H1 (cell line): ENCODE measurements at regions not wholly inside any gene's neighbourhood (a gene's known extent, or its start where the extent isn't known, plus 50 kb on each side); places are given as distances from the start of the nearest gene placed in this dataset.

Experiments
- CTCF ChIA-PET: fragments of 300-600 bp; sonication (Branson Sonifier 250); formaldehyde crosslinking; loops from one replicate; lab custom pipeline; 2021; ENCODE audit not compliant: partially characterized antibody; lab: Charles Lee
- POLR2A ChIA-PET: fragments of 300-600 bp; sonication (Branson Sonifier 250); formaldehyde crosslinking; loops from one replicate; lab custom pipeline; 2021; ENCODE audit warnings: inconsistent platforms; ENCODE audit not compliant: partially characterized antibody; lab: Charles Lee
- DNase-seq, 2 experiments: peaks; one replicate each; pipeline versions ENCODE4 v3.0.0 to v3.0.0-alpha.2; 2010 to 2022; ENCODE audit warnings: low spot score in 2 of 2, low read depth in 1 of 2, mixed read lengths in 1 of 2
- FAIRE-seq: peaks from 2 replicates; lab custom pipeline; 2011; peaks lifted over from hg19 to GRCh38; lab: Jason Lieb, UNC
- H2AFZ ChIP-seq: 2 replicates; pipeline ENCODE4 v1.8.1; 2012; ENCODE audit warnings: low read length, inconsistent platforms
- H2AK5ac ChIP-seq: 2 replicates; pipeline ENCODE4 v1.6.1; 2013; ENCODE audit warnings: low read depth, low read length
- H2BK120ac ChIP-seq: replicated peaks from 2 replicates; pipeline ENCODE3; 2013; ENCODE audit warnings: low read depth, low read length, inconsistent platforms
- H2BK12ac ChIP-seq: 2 replicates; pipeline ENCODE4 v1.6.1; 2013; ENCODE audit warnings: low read depth, low read length
- H2BK15ac ChIP-seq: 2 replicates; pipeline ENCODE4 v1.6.1; 2013; ENCODE audit warnings: low read length
- H2BK20ac ChIP-seq: 2 replicates; pipeline ENCODE4 v1.6.1; 2013; ENCODE audit warnings: low read length
- H2BK5ac ChIP-seq: 2 replicates; pipeline ENCODE4 v1.6.1; 2013; ENCODE audit warnings: low read depth, low read length
- H3K14ac ChIP-seq: 2 replicates; pipeline ENCODE4 v1.6.1; 2013; ENCODE audit warnings: inconsistent platforms; ENCODE audit not compliant: insufficient read length
- H3K18ac ChIP-seq: 2 replicates; pipeline ENCODE4 v1.6.1; 2013; ENCODE audit warnings: low read length; ENCODE audit errors: extremely low read depth
- H3K23ac ChIP-seq: 2 replicates; pipeline ENCODE4 v1.6.1; 2013; ENCODE audit warnings: inconsistent platforms; ENCODE audit not compliant: insufficient read length
- H3K23me2 ChIP-seq: 2 replicates; pipeline ENCODE4 v1.6.1; 2013; ENCODE audit warnings: low read depth, low read length
- H3K27ac ChIP-seq: 2 replicates; pipeline ENCODE4 v1.6.1; 2011; ENCODE audit warnings: low read depth, low read length, inconsistent platforms
- H3K27me3 ChIP-seq, 4 experiments: replicated peaks in 1 of 4; 1 replicate in 1 of 4; 2 replicates in 3 of 4; pipeline versions ENCODE4 v1.6.1 to v1.8.1; 2011 to 2013; ENCODE audit warnings: low read length in 3 of 4, mild to moderate bottlenecking in 3 of 4, inconsistent platforms in 2 of 4, mixed read lengths in 2 of 4, moderate library complexity in 1 of 4; ENCODE audit not compliant: control insufficient read depth in 3 of 4, insufficient read depth in 3 of 4; ENCODE audit errors: extremely low read depth in 1 of 4
- H3K36me3 ChIP-seq, 4 experiments: 2 replicates each; pipeline versions ENCODE4 v1.6.1 to v1.8.1; 2011 to 2013; ENCODE audit warnings: mild to moderate bottlenecking in 4 of 4, low read length in 3 of 4, moderate library complexity in 2 of 4, control low read depth in 1 of 4, inconsistent platforms in 1 of 4; ENCODE audit not compliant: insufficient read depth in 4 of 4, control insufficient read depth in 2 of 4
- H3K4ac ChIP-seq: replicated peaks from 2 replicates; pipeline ENCODE3; 2013; ENCODE audit warnings: low read length, low read depth, mixed read lengths, inconsistent platforms; ENCODE audit not compliant: insufficient read length
- H3K4me1 ChIP-seq, 4 experiments: replicated peaks in 1 of 4; 1 replicate in 1 of 4; 2 replicates in 3 of 4; pipeline versions ENCODE4 v1.6.1 to v1.8.1; 2011 to 2013; ENCODE audit warnings: low read length in 3 of 4, inconsistent platforms in 2 of 4, mixed read lengths in 1 of 4; ENCODE audit not compliant: insufficient read depth in 4 of 4, control insufficient read depth in 3 of 4
- H3K4me2 ChIP-seq, 2 experiments: 2 replicates each; pipeline versions ENCODE4 v1.6.1 to v1.8.1; 2011 to 2013; ENCODE audit warnings: low read depth in 2 of 2, low read length in 2 of 2, control low read depth in 1 of 2, inconsistent platforms in 1 of 2, mild to moderate bottlenecking in 1 of 2; ENCODE audit not compliant: insufficient read depth in 1 of 2
- H3K4me3 ChIP-seq, 4 experiments: fragments of 200-600, 300-600 bp in 1 of 4; sonication (generic), shearing (Covaris generic), sonication (Bioruptor Twin) in 1 of 4; 2 replicates each; pipeline versions ENCODE4 v1.5.1 to v1.8.1; 2011 to 2016; ENCODE audit warnings: low read length in 4 of 4, low read depth in 3 of 4, control low read depth in 2 of 4, inconsistent platforms in 2 of 4, mild to moderate bottlenecking in 2 of 4, mixed read lengths in 1 of 4, moderate library complexity in 1 of 4; ENCODE audit not compliant: insufficient read depth in 2 of 4; ENCODE audit errors: extremely low read depth in 1 of 4
- H3K56ac ChIP-seq: replicated peaks from 2 replicates; pipeline ENCODE3; 2013; ENCODE audit warnings: low read depth, mild to moderate bottlenecking, mixed read lengths, low read length, inconsistent platforms; ENCODE audit not compliant: insufficient read length
- H3K79me1 ChIP-seq: 2 replicates; pipeline ENCODE4 v1.6.1; 2013; ENCODE audit warnings: low read depth, low read length, control low read depth
- H3K79me2 ChIP-seq, 2 experiments: 2 replicates each; pipeline versions ENCODE4 v1.6.1 to v1.8.1; 2012 to 2013; ENCODE audit warnings: low read length in 2 of 2, mild to moderate bottlenecking in 2 of 2, inconsistent platforms in 1 of 2; ENCODE audit not compliant: insufficient read depth in 2 of 2, control insufficient read depth in 1 of 2
- H3K9ac ChIP-seq, 4 experiments: replicated peaks in 1 of 4; 1 replicate in 1 of 4; 2 replicates in 3 of 4; pipeline versions ENCODE4 v1.6.1 to v1.8.1; 2011 to 2013; ENCODE audit warnings: low read depth in 3 of 4, low read length in 3 of 4, control low read depth in 2 of 4, mild to moderate bottlenecking in 2 of 4, moderate library complexity in 2 of 4, inconsistent platforms in 1 of 4; ENCODE audit errors: extremely low read depth in 1 of 4
- H3K9me3 ChIP-seq, 2 experiments: 2 replicates each; pipeline versions ENCODE4 v1.6.1 to v1.8.1; 2012 to 2013; ENCODE audit warnings: mild to moderate bottlenecking in 2 of 2, moderate library complexity in 2 of 2, control low read depth in 1 of 2, inconsistent platforms in 1 of 2, low read depth in 1 of 2, low read length in 1 of 2, mixed read lengths in 1 of 2; ENCODE audit not compliant: insufficient read depth in 2 of 2
- H4K20me1 ChIP-seq, 2 experiments: replicated peaks in 1 of 2; 2 replicates each; pipeline versions ENCODE3 to v1.8.1; 2011 to 2013; ENCODE audit warnings: inconsistent platforms in 2 of 2, low read length in 2 of 2, mild to moderate bottlenecking in 1 of 2; ENCODE audit not compliant: insufficient read depth in 2 of 2, control insufficient read depth in 1 of 2
- H4K5ac ChIP-seq: 2 replicates; pipeline ENCODE4 v1.6.1; 2013; ENCODE audit warnings: low read length, low read depth, mixed read lengths, inconsistent platforms; ENCODE audit not compliant: insufficient read length
- H4K8ac ChIP-seq: 2 replicates; pipeline ENCODE4 v1.8.0; 2013; ENCODE audit warnings: mild to moderate bottlenecking, moderate library complexity, low read length, inconsistent platforms; ENCODE audit not compliant: insufficient read depth; ENCODE audit errors: extremely low read depth
- H4K91ac ChIP-seq: replicated peaks from 2 replicates; pipeline ENCODE3; 2013; ENCODE audit warnings: low read length, mixed read lengths, inconsistent platforms; ENCODE audit not compliant: insufficient read length
- FOSL1 ChIP-seq: IDR thresholded peaks from 2 replicates; pipeline ENCODE4 v1.6.1; 2011; ENCODE audit warnings: mild to moderate bottlenecking, low read depth, low read length, moderate library complexity; ENCODE audit not compliant: insufficient read depth
- POLR2A ChIP-seq, 2 experiments: IDR thresholded peaks; 1 replicate in 1 of 2; 2 replicates in 1 of 2; pipeline ENCODE4 v1.6.1; 2011; ENCODE audit warnings: low read depth in 2 of 2, low read length in 2 of 2, mild to moderate bottlenecking in 2 of 2; ENCODE audit errors: control extremely low read depth in 1 of 2
- WGBS, 2 experiments: shearing (Covaris generic) in 1 of 2; methylation state at CpG; one replicate each; pipeline versions ENCODE4 v1.1.6 to v1.1.7; 2013 to 2015; ENCODE audit warnings: low lambda C conversion rate in 2 of 2, mixed read lengths in 2 of 2, inconsistent platforms in 1 of 2, low coverage in 1 of 2, missing lambda C conversion rate in 1 of 2; ENCODE audit not compliant: insufficient replicate concordance in 2 of 2, insufficient coverage in 1 of 2, insufficient read length in 1 of 2; ENCODE audit errors: extremely low coverage in 1 of 2, missing lambda C conversion rate in 1 of 2; 5-methylcytosine and 5-hydroxymethylcytosine counted together

DNA sequence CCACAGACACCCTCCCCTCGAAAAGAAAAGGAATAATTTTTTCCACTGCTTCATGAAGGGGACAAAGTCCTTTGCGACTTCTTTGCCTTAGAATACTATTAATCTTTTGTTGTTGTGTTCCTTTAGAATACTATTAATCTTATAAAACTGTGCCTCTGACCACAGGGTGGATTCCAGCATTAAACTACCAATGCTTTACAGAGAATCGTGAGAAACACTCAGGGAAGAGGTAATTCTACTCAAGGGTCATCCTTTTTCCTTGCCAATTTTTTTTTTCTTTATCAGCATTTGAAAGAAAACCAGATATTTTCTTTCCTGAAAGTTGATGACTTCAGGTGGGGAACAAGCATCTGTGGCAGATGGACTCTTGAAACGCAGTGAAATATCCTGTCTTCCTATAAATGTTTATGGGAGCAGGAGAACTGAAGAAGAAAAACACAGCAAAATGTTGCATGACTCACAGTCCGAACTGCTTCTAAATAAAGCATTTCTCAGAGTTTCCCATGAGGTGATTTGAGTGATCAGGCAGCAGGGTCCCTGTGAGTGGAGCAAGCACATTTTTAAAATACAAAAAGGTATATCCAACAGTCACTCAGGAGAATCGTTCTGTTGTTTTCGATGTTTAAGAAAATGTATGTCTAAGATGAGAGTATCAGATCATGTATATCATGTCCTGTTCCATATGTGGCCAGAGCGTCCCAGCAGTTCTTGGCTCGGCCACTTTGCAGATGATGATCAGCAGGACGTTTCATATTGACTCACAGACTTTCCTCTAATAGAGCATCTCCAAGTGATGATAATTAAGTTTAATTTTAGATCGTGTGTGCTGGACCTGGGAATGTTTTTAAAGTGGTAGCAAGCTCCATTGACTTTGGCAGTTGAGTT, 154.2 kb upstream of the RUNX1 start:
- no peak overlapping the region for H3K56ac ChIP-seq
- no peak overlapping the region for H3K27ac ChIP-seq
- H4K5ac ChIP-seq = no peak overlapping the region
- no peak overlapping the region for H2AFZ ChIP-seq
- FAIRE-seq (no peak), DNase-seq (no peak)
- H3K4me3 ChIP-seq = no peak overlapping the region
- no peak overlapping the region for H2BK15ac ChIP-seq
- no peak overlapping the region for H3K4ac ChIP-seq
- no peaks in the 10 kb centered on the region for H3K9me3 ChIP-seq
- no peak overlapping the region for H3K23ac ChIP-seq
- H3K9ac ChIP-seq = no peak overlapping the region
- TF ChIP-seq FOSL1 (no peak), POLR2A (IDR thresholded peaks at IDR 0.05; ENCODE audit: control extremely low read depth in 1 of 2, low read depth in 2 of 2, low read length in 2 of 2) (no peak)
- 89% methylated on average over 11 of the region's 11 CpGs; no CpG with 5 or more reads in 1 of the 2 experiments for WGBS, 2 experiments
- no peak overlapping the region for H2BK12ac ChIP-seq
- no peak overlapping the region for H2BK20ac ChIP-seq
- no peaks in the 10 kb centered on the region for H3K36me3 ChIP-seq
- no peaks in the 10 kb centered on the region for H4K20me1 ChIP-seq
- no peaks in the 10 kb centered on the region; the same call in 1 of the 2 replicates for H3K23me2 ChIP-seq
- H4K91ac ChIP-seq = no peak overlapping the region
- H2AK5ac ChIP-seq = no peak overlapping the region
- no peaks in the 10 kb centered on the region for H3K27me3 ChIP-seq
- H3K14ac ChIP-seq = no peak overlapping the region
- H3K4me1 ChIP-seq = peaks cover 0 to 2% (median under 1%) of the 10 kb centered on the region in 4 experiments; a peak in 3 of 7 replicates
- no peaks in the 10 kb centered on the region for H3K79me1 ChIP-seq
- no peak overlapping the region for H2BK5ac ChIP-seq
- H2BK120ac ChIP-seq = no peak overlapping the region
- no peak overlapping the region for H3K18ac ChIP-seq
- H3K4me2 ChIP-seq = no peak overlapping the region
- ChIA-PET CTCF (interaction anchor here (0.5 to 0.9 kb wide), 2 partner anchors 24 to 731 kb away, joined by 3 to 4 read pairs; no protein-coding TSS in a partner anchor), POLR2A (no interaction called here)
- H3K79me2 ChIP-seq = no peaks in the 10 kb centered on the region
- H4K8ac ChIP-seq = no peak overlapping the region
